GM23338 (cell line): ENCODE measurements at regions not wholly inside any gene's neighbourhood (a gene's known extent, or its start where the extent isn't known, plus 50 kb on each side); places are given as distances from the start of the nearest gene placed in this dataset.

Experiments used
- ATAC-seq: fragments of 200-7000 bp; cut with Tn5 transposase; 3 replicates; pipeline ENCODE4 v1.9.1; 2020
- DNase-seq: peaks from one replicate; pipeline ENCODE4 v3.0.0-alpha.2; 2015; ENCODE audit warnings: low spot score
- H2AFZ ChIP-seq: fragments of 200-600 bp; sonication (generic); 2 replicates; pipeline ENCODE4 v1.8.0; 2016; ENCODE audit warnings: antibody characterized with exemption, mild to moderate bottlenecking, moderate library complexity
- H3F3A ChIP-seq: fragments of 200-600 bp; sonication (generic); replicated peaks from 2 replicates; pipeline ENCODE4 v1.8.0; 2017; ENCODE audit warnings: antibody characterized with exemption, mixed run types, low read depth
- H3K27ac ChIP-seq: fragments of 200-600 bp; sonication (generic); 2 replicates; pipeline ENCODE4 v1.6.1; 2016; ENCODE audit warnings: low read depth
- H3K27me3 ChIP-seq: fragments of 200-600 bp; sonication (generic); 2 replicates; pipeline ENCODE4 v1.8.0; 2016; ENCODE audit warnings: mild to moderate bottlenecking, mixed run types, moderate library complexity; ENCODE audit not compliant: insufficient read depth
- H3K36me3 ChIP-seq: fragments of 200-600 bp; sonication (generic); 2 replicates; pipeline ENCODE4 v1.8.0; 2016; ENCODE audit warnings: mild to moderate bottlenecking; ENCODE audit not compliant: insufficient read depth
- H3K4me1 ChIP-seq: fragments of 200-600 bp; sonication (generic); 2 replicates; pipeline ENCODE4 v1.8.0; 2016; ENCODE audit warnings: mild to moderate bottlenecking, moderate library complexity; ENCODE audit not compliant: insufficient read depth
- H3K4me2 ChIP-seq: fragments of 200-600 bp; sonication (generic); 2 replicates; pipeline ENCODE4 v1.7.1; 2017; ENCODE audit warnings: mixed run types
- H3K4me3 ChIP-seq: fragments of 200-600 bp; sonication (generic); 2 replicates; pipeline ENCODE4 v1.6.1; 2016; ENCODE audit warnings: mixed run types
- H3K79me2 ChIP-seq: fragments of 200-600 bp; sonication (generic); replicated peaks from 2 replicates; pipeline ENCODE4 v1.8.0; 2017; ENCODE audit warnings: mild to moderate bottlenecking; ENCODE audit not compliant: insufficient read depth
- H3K9me2 ChIP-seq: fragments of 200-600 bp; sonication (generic); 2 replicates; pipeline ENCODE4 v1.8.0; 2017; ENCODE audit not compliant: insufficient read depth
- H4K20me1 ChIP-seq: fragments of 200-600 bp; sonication (generic); replicated peaks from 2 replicates; pipeline ENCODE4 v1.8.0; 2017; ENCODE audit warnings: mild to moderate bottlenecking; ENCODE audit not compliant: insufficient read depth
- H3K27ac Mint-ChIP-seq: 2 replicates; pipeline ENCODE4 v1.8.0; 2020; ENCODE audit warnings: inconsistent platforms, mild to moderate bottlenecking, moderate library complexity, mixed read lengths
- H3K27me3 Mint-ChIP-seq: 3 replicates; pipeline ENCODE4 v1.8.0; 2022; ENCODE audit warnings: low read depth, mild to moderate bottlenecking, moderate library complexity, mixed read lengths, inconsistent platforms; ENCODE audit not compliant: insufficient read depth, poor library complexity
- H3K36me3 Mint-ChIP-seq: 3 replicates; pipeline ENCODE4 v1.8.0; 2021; ENCODE audit warnings: low read depth, mild to moderate bottlenecking, inconsistent platforms, moderate library complexity, mixed read lengths
- H3K4me1 Mint-ChIP-seq: 3 replicates; pipeline ENCODE4 v1.8.0; 2020; ENCODE audit warnings: mild to moderate bottlenecking, inconsistent platforms, mixed read lengths
- H3K4me3 Mint-ChIP-seq: 3 replicates; pipeline ENCODE4 v1.8.0; 2021; ENCODE audit warnings: moderate library complexity, mild to moderate bottlenecking, inconsistent platforms, mixed read lengths
- H3K9me3 Mint-ChIP-seq: 3 replicates; pipeline ENCODE4 v1.8.0; 2020; ENCODE audit warnings: moderate library complexity, mild to moderate bottlenecking, inconsistent platforms, mixed read lengths
- CREB1 ChIP-seq: fragments of 250-450 bp; sonication (Bioruptor Pico); IDR thresholded peaks from 2 replicates; pipeline ENCODE4 v1.5.0; 2020; ENCODE audit warnings: low read depth, mild to moderate bottlenecking, moderate library complexity
- EZH2 ChIP-seq: fragments of 200-600 bp; sonication (generic); IDR thresholded peaks from one replicate; pipeline ENCODE4 v1.8.0; 2017; ENCODE audit warnings: antibody characterized with exemption, mild to moderate bottlenecking, low read depth; ENCODE audit not compliant: unreplicated experiment
- EZH2phosphoT487 ChIP-seq: fragments of 200-600 bp; sonication (generic); IDR thresholded peaks from one replicate; pipeline ENCODE4 v1.8.1; 2018; ENCODE audit warnings: antibody characterized with exemption; ENCODE audit not compliant: unreplicated experiment
- NANOG ChIP-seq: IDR thresholded peaks from 2 replicates; pipeline ENCODE4 v1.6.1; 2016; ENCODE audit warnings: antibody characterized with exemption, borderline replicate concordance
- POLR2AphosphoS5 ChIP-seq: IDR thresholded peaks from 2 replicates; pipeline ENCODE4 v1.6.1; 2016; ENCODE audit warnings: antibody characterized with exemption, low read depth
- STAT1 ChIP-seq: IDR thresholded peaks from one replicate; pipeline ENCODE4 v1.6.1; 2016; ENCODE audit warnings: antibody characterized with exemption; ENCODE audit not compliant: unreplicated experiment
- ZNF114 ChIP-seq: fragments of 250-450 bp; sonication (Bioruptor Pico); IDR thresholded peaks from 2 replicates; pipeline ENCODE4 v1.5.0; 2020; ENCODE audit warnings: mild to moderate bottlenecking, moderate library complexity
- TF ChIP-seq, protein P1 (sequence below): fragments of 250-450 bp; sonication (Bioruptor Pico); IDR thresholded peaks from 2 replicates; pipeline ENCODE4 v1.5.0; 2020; ENCODE audit warnings: mild to moderate bottlenecking, moderate library complexity
- TF ChIP-seq, protein P2 (sequence below): IDR thresholded peaks from 2 replicates; pipeline ENCODE4 v1.6.1; 2016; ENCODE audit warnings: antibody characterized with exemption
- TF ChIP-seq, protein P3 (sequence below), 2 experiments: fragments of 200-600 bp in 1 of 2; sonication (generic) in 1 of 2; conservative IDR thresholded peaks; 2 replicates each; pipeline versions ENCODE4 v1.5.1 to v1.6.1; 2016 to 2017; ENCODE audit warnings: antibody characterized with exemption in 2 of 2, low read depth in 2 of 2, mild to moderate bottlenecking in 2 of 2, moderate library complexity in 1 of 2

DNA sequence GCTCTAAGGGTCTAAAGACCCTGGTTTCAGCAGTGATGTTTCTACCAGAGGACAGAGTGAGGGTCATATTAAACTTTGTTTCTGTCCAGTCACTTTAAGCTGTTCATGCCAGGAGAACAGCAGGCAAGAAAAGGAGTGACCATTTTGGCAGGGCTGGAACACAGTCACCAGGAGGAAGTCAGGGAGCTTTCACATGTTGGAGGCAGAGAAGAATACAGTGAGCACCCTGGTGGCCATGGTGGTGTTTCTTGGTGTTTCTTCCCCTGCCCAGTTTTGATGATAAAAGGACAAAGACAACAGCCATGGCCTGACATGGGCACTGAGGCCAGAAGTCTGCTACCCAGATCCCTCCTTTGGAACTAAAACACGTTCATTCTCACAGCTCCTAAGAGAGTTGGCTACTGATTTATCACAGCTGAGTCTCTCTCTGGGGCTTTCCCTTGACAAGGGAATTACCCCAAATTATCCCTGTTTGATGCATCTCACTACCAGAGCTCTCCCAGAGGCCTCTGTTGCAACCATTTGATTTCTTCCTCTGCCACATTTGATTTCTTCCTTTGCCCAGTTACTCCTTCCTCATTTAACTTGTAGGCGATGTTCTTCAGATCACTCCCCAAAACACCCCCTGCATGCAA lies 106.4 kb upstream of the NWD2 start (continued):
- TF ChIP-seq, protein P1, sequence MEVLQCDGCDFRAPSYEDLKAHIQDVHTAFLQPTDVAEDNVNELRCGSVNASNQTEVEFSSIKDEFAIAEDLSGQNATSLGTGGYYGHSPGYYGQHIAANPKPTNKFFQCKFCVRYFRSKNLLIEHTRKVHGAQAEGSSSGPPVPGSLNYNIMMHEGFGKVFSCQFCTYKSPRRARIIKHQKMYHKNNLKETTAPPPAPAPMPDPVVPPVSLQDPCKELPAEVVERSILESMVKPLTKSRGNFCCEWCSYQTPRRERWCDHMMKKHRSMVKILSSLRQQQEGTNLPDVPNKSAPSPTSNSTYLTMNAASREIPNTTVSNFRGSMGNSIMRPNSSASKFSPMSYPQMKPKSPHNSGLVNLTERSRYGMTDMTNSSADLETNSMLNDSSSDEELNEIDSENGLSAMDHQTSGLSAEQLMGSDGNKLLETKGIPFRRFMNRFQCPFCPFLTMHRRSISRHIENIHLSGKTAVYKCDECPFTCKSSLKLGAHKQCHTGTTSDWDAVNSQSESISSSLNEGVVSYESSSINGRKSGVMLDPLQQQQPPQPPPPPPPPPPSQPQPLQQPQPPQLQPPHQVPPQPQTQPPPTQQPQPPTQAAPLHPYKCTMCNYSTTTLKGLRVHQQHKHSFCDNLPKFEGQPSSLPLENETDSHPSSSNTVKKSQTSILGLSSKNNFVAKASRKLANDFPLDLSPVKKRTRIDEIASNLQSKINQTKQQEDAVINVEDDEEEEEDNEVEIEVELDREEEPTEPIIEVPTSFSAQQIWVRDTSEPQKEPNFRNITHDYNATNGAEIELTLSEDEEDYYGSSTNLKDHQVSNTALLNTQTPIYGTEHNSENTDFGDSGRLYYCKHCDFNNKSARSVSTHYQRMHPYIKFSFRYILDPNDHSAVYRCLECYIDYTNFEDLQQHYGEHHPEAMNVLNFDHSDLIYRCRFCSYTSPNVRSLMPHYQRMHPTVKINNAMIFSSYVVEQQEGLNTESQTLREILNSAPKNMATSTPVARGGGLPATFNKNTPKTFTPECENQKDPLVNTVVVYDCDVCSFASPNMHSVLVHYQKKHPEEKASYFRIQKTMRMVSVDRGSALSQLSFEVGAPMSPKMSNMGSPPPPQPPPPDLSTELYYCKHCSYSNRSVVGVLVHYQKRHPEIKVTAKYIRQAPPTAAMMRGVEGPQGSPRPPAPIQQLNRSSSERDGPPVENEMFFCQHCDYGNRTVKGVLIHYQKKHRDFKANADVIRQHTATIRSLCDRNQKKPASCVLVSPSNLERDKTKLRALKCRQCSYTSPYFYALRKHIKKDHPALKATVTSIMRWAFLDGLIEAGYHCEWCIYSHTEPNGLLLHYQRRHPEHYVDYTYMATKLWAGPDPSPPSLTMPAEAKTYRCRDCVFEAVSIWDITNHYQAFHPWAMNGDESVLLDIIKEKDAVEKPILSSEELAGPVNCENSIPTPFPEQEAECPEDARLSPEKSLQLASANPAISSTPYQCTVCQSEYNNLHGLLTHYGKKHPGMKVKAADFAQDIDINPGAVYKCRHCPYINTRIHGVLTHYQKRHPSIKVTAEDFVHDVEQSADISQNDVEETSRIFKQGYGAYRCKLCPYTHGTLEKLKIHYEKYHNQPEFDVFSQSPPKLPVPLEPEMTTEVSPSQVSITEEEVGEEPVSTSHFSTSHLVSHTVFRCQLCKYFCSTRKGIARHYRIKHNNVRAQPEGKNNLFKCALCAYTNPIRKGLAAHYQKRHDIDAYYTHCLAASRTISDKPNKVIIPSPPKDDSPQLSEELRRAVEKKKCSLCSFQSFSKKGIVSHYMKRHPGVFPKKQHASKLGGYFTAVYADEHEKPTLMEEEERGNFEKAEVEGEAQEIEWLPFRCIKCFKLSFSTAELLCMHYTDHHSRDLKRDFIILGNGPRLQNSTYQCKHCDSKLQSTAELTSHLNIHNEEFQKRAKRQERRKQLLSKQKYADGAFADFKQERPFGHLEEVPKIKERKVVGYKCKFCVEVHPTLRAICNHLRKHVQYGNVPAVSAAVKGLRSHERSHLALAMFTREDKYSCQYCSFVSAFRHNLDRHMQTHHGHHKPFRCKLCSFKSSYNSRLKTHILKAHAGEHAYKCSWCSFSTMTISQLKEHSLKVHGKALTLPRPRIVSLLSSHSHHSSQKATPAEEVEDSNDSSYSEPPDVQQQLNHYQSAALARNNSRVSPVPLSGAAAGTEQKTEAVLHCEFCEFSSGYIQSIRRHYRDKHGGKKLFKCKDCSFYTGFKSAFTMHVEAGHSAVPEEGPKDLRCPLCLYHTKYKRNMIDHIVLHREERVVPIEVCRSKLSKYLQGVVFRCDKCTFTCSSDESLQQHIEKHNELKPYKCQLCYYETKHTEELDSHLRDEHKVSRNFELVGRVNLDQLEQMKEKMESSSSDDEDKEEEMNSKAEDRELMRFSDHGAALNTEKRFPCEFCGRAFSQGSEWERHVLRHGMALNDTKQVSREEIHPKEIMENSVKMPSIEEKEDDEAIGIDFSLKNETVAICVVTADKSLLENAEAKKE = no peak
- TF ChIP-seq EZH2phosphoT487 (no peak), ZNF114 (CRISPR knock-in tag) (no peak), CREB1 (CRISPR knock-in tag) (no peak), POLR2AphosphoS5 (no peak), EZH2 (no peak)
- TF ChIP-seq, protein P2, sequence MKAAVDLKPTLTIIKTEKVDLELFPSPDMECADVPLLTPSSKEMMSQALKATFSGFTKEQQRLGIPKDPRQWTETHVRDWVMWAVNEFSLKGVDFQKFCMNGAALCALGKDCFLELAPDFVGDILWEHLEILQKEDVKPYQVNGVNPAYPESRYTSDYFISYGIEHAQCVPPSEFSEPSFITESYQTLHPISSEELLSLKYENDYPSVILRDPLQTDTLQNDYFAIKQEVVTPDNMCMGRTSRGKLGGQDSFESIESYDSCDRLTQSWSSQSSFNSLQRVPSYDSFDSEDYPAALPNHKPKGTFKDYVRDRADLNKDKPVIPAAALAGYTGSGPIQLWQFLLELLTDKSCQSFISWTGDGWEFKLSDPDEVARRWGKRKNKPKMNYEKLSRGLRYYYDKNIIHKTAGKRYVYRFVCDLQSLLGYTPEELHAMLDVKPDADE = no peak

DNA sequence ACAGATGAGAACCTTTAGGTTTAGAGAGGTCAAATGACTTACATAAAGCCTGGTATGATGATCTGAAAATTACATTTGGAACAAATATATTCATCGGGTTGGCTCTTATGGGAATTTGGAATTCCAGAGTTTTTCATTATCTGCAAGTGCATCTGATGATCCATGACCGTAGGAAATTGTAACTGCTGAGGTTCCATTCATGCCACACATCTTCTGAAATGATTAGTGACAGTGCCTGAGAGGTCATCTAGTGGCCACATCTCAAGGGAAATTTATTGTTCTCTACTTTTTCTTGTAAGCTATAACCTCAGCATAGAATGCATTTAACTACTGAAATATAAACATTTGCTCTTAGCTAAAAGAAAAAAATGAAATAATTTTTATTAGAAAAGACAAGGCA lies 105.8 kb upstream of the NWD2 start:
- H3K27me3 Mint-ChIP-seq = peaks cover 4% of the 10 kb centered on the region
- DNase-seq = no peak
- no peaks in the 10 kb centered on the region for H3K9me3 Mint-ChIP-seq
- H3F3A ChIP-seq = no peaks in the 10 kb centered on the region
- H3K36me3 Mint-ChIP-seq = no peaks in the 10 kb centered on the region
- H3K27me3 ChIP-seq = no peaks in the 10 kb centered on the region
- no peaks in the 10 kb centered on the region for H3K9me2 ChIP-seq
- no peaks in the 10 kb centered on the region for H3K4me1 ChIP-seq
- H3K27ac Mint-ChIP-seq = no peak overlapping the region
- no peak overlapping the region for H2AFZ ChIP-seq
- H3K4me2 ChIP-seq = no peak overlapping the region
- no peaks in the 10 kb centered on the region for H3K79me2 ChIP-seq
- no peaks in the 10 kb centered on the region for H3K36me3 ChIP-seq
- H4K20me1 ChIP-seq = no peaks in the 10 kb centered on the region
- H3K4me3 ChIP-seq = no peak overlapping the region
- no peak for ATAC-seq
- H3K4me3 Mint-ChIP-seq = no peak overlapping the region
- H3K27ac ChIP-seq = no peak overlapping the region
- no peaks in the 10 kb centered on the region for H3K4me1 Mint-ChIP-seq
- TF ChIP-seq ZNF114 (CRISPR knock-in tag) = no peak
- TF ChIP-seq, protein P3, sequence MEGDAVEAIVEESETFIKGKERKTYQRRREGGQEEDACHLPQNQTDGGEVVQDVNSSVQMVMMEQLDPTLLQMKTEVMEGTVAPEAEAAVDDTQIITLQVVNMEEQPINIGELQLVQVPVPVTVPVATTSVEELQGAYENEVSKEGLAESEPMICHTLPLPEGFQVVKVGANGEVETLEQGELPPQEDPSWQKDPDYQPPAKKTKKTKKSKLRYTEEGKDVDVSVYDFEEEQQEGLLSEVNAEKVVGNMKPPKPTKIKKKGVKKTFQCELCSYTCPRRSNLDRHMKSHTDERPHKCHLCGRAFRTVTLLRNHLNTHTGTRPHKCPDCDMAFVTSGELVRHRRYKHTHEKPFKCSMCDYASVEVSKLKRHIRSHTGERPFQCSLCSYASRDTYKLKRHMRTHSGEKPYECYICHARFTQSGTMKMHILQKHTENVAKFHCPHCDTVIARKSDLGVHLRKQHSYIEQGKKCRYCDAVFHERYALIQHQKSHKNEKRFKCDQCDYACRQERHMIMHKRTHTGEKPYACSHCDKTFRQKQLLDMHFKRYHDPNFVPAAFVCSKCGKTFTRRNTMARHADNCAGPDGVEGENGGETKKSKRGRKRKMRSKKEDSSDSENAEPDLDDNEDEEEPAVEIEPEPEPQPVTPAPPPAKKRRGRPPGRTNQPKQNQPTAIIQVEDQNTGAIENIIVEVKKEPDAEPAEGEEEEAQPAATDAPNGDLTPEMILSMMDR (conservative IDR thresholded peaks at IDR 0.05; ENCODE audit: low read depth in 2 of 2) = no peak
- TF ChIP-seq NANOG = no peak
- no peak for TF ChIP-seq EZH2
- no peak for TF ChIP-seq POLR2AphosphoS5
- TF ChIP-seq CREB1 (CRISPR knock-in tag) = no peak
- TF ChIP-seq EZH2phosphoT487 = no peak
- no peak for TF ChIP-seq STAT1
